Neural cell (in vitro differentiated cells): ENCODE measurements at regions not wholly inside any gene's neighbourhood (a gene's known extent, or its start where the extent isn't known, plus 50 kb on each side); places are given as distances from the start of the nearest gene placed in this dataset.

Experiments
- H2AFZ ChIP-seq: fragments of 200-600, 300-800 bp; sonication (generic), shearing (Covaris generic); 2 replicates; pipeline ENCODE4 v1.6.0; 2014; ENCODE audit warnings: low read depth, mild to moderate bottlenecking, antibody characterized with exemption, low read length, moderate library complexity
- H3F3A ChIP-seq: fragments of 200-600 bp; shearing (Covaris generic); 2 replicates; pipeline ENCODE4 v1.6.1; 2016; ENCODE audit warnings: mild to moderate bottlenecking, moderate library complexity, mixed read lengths, antibody characterized with exemption, low read length; ENCODE audit not compliant: insufficient read depth, poor library complexity, severe bottlenecking
- H3K27ac ChIP-seq: fragments of 200-600, 300-800 bp; sonication (generic), shearing (Covaris generic); 2 replicates; pipeline ENCODE4 v1.5.1; 2014; ENCODE audit warnings: mild to moderate bottlenecking, low read length, moderate library complexity
- H3K27me3 ChIP-seq: fragments of 300-800, 200-600 bp; sonication (generic), shearing (Covaris generic); 2 replicates; pipeline ENCODE4 v1.6.0; 2014; ENCODE audit warnings: mild to moderate bottlenecking, low read depth, low read length, moderate library complexity; ENCODE audit not compliant: insufficient read depth
- H3K36me3 ChIP-seq: fragments of 300-800, 200-600 bp; sonication (generic), shearing (Covaris generic); 2 replicates; pipeline ENCODE4 v1.5.1; 2014; ENCODE audit warnings: mild to moderate bottlenecking, antibody characterized with exemption, low read length, moderate library complexity; ENCODE audit not compliant: insufficient read depth
- H3K4me2 ChIP-seq: fragments of 300-800, 200-600 bp; sonication (generic), shearing (Covaris generic); 2 replicates; pipeline ENCODE4 v1.6.0; 2014; ENCODE audit warnings: mild to moderate bottlenecking, low read length
- H3K4me3 ChIP-seq: fragments of 300-800, 200-600 bp; sonication (generic), shearing (Covaris generic); 2 replicates; pipeline ENCODE4 v1.5.1; 2014; ENCODE audit warnings: mild to moderate bottlenecking, low read length, moderate library complexity
- H3K79me2 ChIP-seq: fragments of 200-600 bp; shearing (Covaris generic); replicated peaks from 2 replicates; pipeline ENCODE4 v1.6.0; 2014; ENCODE audit warnings: mild to moderate bottlenecking, low read length, moderate library complexity; ENCODE audit not compliant: insufficient read depth
- H3K9ac ChIP-seq: fragments of 300-800, 200-600 bp; sonication (generic), shearing (Covaris generic); 2 replicates; pipeline ENCODE4 v1.6.1; 2016; ENCODE audit warnings: mild to moderate bottlenecking, low read length, mixed read lengths
- H3K9me2 ChIP-seq: fragments of 200-600 bp; shearing (Covaris generic); 2 replicates; pipeline ENCODE4 v1.6.1; 2016; ENCODE audit warnings: mild to moderate bottlenecking, low read length, mixed read lengths; ENCODE audit not compliant: insufficient read depth
- H3K9me3 ChIP-seq: fragments of 200-600, 300-800 bp; sonication (generic), shearing (Covaris generic); 2 replicates; pipeline ENCODE4 v1.6.1; 2016; ENCODE audit warnings: mild to moderate bottlenecking, mixed run types, low read length, moderate library complexity, mixed read lengths
- H4K20me1 ChIP-seq: fragments of 200-600 bp; shearing (Covaris generic); 2 replicates; pipeline ENCODE4 v1.6.1; 2016; ENCODE audit warnings: mild to moderate bottlenecking, mixed run types; ENCODE audit not compliant: insufficient read depth
- CTCF ChIP-seq: fragments of 450-650 bp; IDR thresholded peaks from 2 replicates; pipeline ENCODE4 v1.5.1; 2014; ENCODE audit warnings: antibody characterized with exemption, mild to moderate bottlenecking, moderate library complexity; ENCODE audit not compliant: poor library complexity, severe bottlenecking
- EP300 ChIP-seq: fragments of 450-650 bp; conservative IDR thresholded peaks from 2 replicates; pipeline ENCODE4 v1.6.1; 2014; ENCODE audit warnings: antibody characterized with exemption, mild to moderate bottlenecking, moderate library complexity; ENCODE audit not compliant: poor library complexity, severe bottlenecking
- EZH2 ChIP-seq: fragments of 200-600, 300-800 bp; shearing (Covaris generic), sonication (generic); IDR thresholded peaks from 2 replicates; pipeline ENCODE4 v1.6.1; 2014; ENCODE audit warnings: antibody characterized with exemption, low read length, borderline replicate concordance, mild to moderate bottlenecking; ENCODE audit not compliant: insufficient read depth, poor library complexity, severe bottlenecking
- MXI1 ChIP-seq: fragments of 450-650 bp; conservative IDR thresholded peaks from 2 replicates; pipeline ENCODE4 v1.6.1; 2014; ENCODE audit warnings: antibody characterized with exemption, mild to moderate bottlenecking; ENCODE audit not compliant: poor library complexity, severe bottlenecking
- POLR2AphosphoS5 ChIP-seq: IDR thresholded peaks from 2 replicates; pipeline ENCODE4 v1.6.1; 2012
- RAD21 ChIP-seq: fragments of 450-650 bp; conservative IDR thresholded peaks from 2 replicates; pipeline ENCODE4 v1.6.1; 2014; ENCODE audit warnings: antibody characterized with exemption, mild to moderate bottlenecking, moderate library complexity
- REST ChIP-seq: IDR thresholded peaks from 2 replicates; pipeline ENCODE4 v1.6.1; 2012; ENCODE audit warnings: borderline replicate concordance
- SMC3 ChIP-seq: fragments of 450-650 bp; conservative IDR thresholded peaks from 2 replicates; pipeline ENCODE4 v1.6.1; 2014; ENCODE audit warnings: antibody characterized with exemption, mild to moderate bottlenecking, moderate library complexity; ENCODE audit not compliant: poor library complexity
- TAF1 ChIP-seq: IDR thresholded peaks from 2 replicates; pipeline ENCODE4 v1.6.1; 2012; ENCODE audit warnings: low read depth

DNA sequence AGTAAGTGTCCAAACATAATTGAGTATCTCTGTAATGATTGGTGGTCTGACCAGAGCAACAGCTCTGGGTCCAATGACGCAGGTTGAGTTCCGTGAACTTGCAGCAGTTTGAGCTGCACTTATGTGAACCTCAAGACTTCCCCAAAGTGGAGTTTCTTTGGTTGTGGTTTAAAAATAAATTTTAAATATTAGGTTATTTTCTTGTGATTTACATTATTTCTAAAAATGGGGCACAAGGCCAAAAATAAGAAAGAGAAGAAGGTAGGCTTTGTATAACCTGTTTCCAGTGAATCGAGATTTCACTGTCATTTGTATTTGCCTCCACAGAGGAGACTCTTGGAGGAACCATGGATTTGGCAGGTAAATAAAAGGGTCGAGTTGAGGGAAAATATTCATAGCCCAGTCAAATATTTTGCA is 166.4 kb upstream of the ZNF217 start:
- Histone ChIP-seq H2AFZ (no peak overlapping the region), H4K20me1 (no peaks in the 10 kb centered on the region), H3K79me2 (no peaks in the 10 kb centered on the region), H3K27ac (no peak overlapping the region), H3K4me2 (no peak overlapping the region), H3K4me3 (no peak overlapping the region), H3K9me3 (no peaks in the 10 kb centered on the region), H3K27me3 (no peaks in the 10 kb centered on the region), H3F3A (no peaks in the 10 kb centered on the region), H3K9me2 (no peaks in the 10 kb centered on the region), H3K9ac (no peak overlapping the region), H3K36me3 (no peaks in the 10 kb centered on the region)
- no peak for TF ChIP-seq REST
- TF ChIP-seq MXI1, result no peak
- TF ChIP-seq EZH2, result no peak
- TF ChIP-seq POLR2AphosphoS5, result no peak
- no peak for TF ChIP-seq EP300
- TF ChIP-seq SMC3, result no peak
- no peak for TF ChIP-seq CTCF
- no peak for TF ChIP-seq RAD21
- TF ChIP-seq TAF1, result no peak

GRCh38 chr20:53757472-53757913 is 163.9 kb upstream of the ZNF217 start:
- no peak overlapping the region for H2AFZ ChIP-seq
- H3K9me2 ChIP-seq, result no peaks in the 10 kb centered on the region
- no peak overlapping the region for H3K4me3 ChIP-seq
- no peaks in the 10 kb centered on the region for H3K9me3 ChIP-seq
- H4K20me1 ChIP-seq, result no peaks in the 10 kb centered on the region
- H3K36me3 ChIP-seq, result no peaks in the 10 kb centered on the region
- TF ChIP-seq CTCF (no peak), MXI1 (no peak), RAD21 (no peak), SMC3 (no peak)
- H3K9ac ChIP-seq, result no peak overlapping the region
- no peaks in the 10 kb centered on the region for H3F3A ChIP-seq
- H3K4me2 ChIP-seq, result no peak overlapping the region
- no peaks in the 10 kb centered on the region for H3K79me2 ChIP-seq
- no peak overlapping the region for H3K27ac ChIP-seq
- no peaks in the 10 kb centered on the region for H3K27me3 ChIP-seq
